T-cell (primary cell): ENCODE measurements at regions not wholly inside any gene's neighbourhood (a gene's known extent, or its start where the extent isn't known, plus 50 kb on each side); places are given as distances from the start of the nearest gene placed in this dataset.

Experiments used
- ATAC-seq, 4 experiments: fragments of 200-7000 bp in 3 of 4; fragments of 150-1000 bp in 1 of 4; cut with Tn5 transposase; replicated peaks in 1 of 4; 1 replicate in 3 of 4; 2 replicates in 1 of 4; pipeline ENCODE4 v1.10.0; 2021; ENCODE audit warnings: moderate library complexity in 3 of 4, mild to moderate bottlenecking in 2 of 4, moderate number of reproducible peaks in 1 of 4
- CTCF ChIA-PET, 2 donors: fragments of 300-600 bp; sonication (Branson Sonifier 250); formaldehyde crosslinking; loops; one replicate each; lab custom pipeline; 2022; ENCODE audit warnings: antibody characterized with exemption in 2 of 2; lab: Charles Lee
- POLR2A ChIA-PET, 2 donors: fragments of 300-600 bp; sonication (Branson Sonifier 250); formaldehyde crosslinking; loops; one replicate each; lab custom pipeline; 2022; ENCODE audit warnings: antibody characterized with exemption in 2 of 2; lab: Charles Lee
- DNase-seq, 35 experiments: peaks; one replicate each; pipeline versions ENCODE4 v3.0.0 to v3.0.0-alpha.2; 2013 to 2023
- H3K27ac ChIP-seq: one replicate; pipeline ENCODE4 v1.5.1; 2013; ENCODE audit warnings: low read length
- H3K27me3 ChIP-seq, 2 experiments: replicated peaks in 1 of 2; 1 replicate in 1 of 2; 2 replicates in 1 of 2; pipeline versions ENCODE4 v1.6.1 to v1.7.0; 2013; ENCODE audit warnings: low read length in 1 of 2, mixed read lengths in 1 of 2; ENCODE audit not compliant: control insufficient read depth in 2 of 2, insufficient read depth in 2 of 2; ENCODE audit errors: extremely low read depth in 1 of 2
- H3K36me3 ChIP-seq, 2 donors: 1 replicate in 1 of 2; 2 replicates in 1 of 2; pipeline versions ENCODE4 v1.6.1 to v1.7.0; 2013; ENCODE audit warnings: low read length in 1 of 2; ENCODE audit not compliant: control insufficient read depth in 2 of 2, insufficient read depth in 1 of 2; ENCODE audit errors: extremely low read depth in 1 of 2
- H3K4me1 ChIP-seq, 2 experiments: 1 replicate in 1 of 2; 2 replicates in 1 of 2; pipeline versions ENCODE4 v1.6.1 to v1.7.0; 2013; ENCODE audit warnings: low read length in 2 of 2, mixed read lengths in 1 of 2; ENCODE audit not compliant: insufficient read depth in 2 of 2, control insufficient read depth in 1 of 2; ENCODE audit errors: extremely low read depth in 1 of 2
- H3K4me3 ChIP-seq, 2 donors: 1 replicate in 1 of 2; 2 replicates in 1 of 2; pipeline versions ENCODE4 v1.5.1 to v1.7.0; 2013; ENCODE audit warnings: mild to moderate bottlenecking in 2 of 2, low read length in 1 of 2, moderate library complexity in 1 of 2; ENCODE audit not compliant: control insufficient read depth in 1 of 2; ENCODE audit errors: extremely low read depth in 1 of 2
- H3K9me3 ChIP-seq: 2 replicates; pipeline ENCODE4 v1.7.0; 2013
- H3K27ac Mint-ChIP-seq, 2 donors: one replicate each; pipeline ENCODE4 v1.8.0; 2020 to 2021; ENCODE audit warnings: mild to moderate bottlenecking in 2 of 2, mixed read lengths in 2 of 2
- H3K27me3 Mint-ChIP-seq, 2 donors: one replicate each; pipeline ENCODE4 v1.8.0; 2021 to 2022; ENCODE audit warnings: mixed read lengths in 2 of 2
- H3K36me3 Mint-ChIP-seq: one replicate; pipeline ENCODE4 v1.8.0; 2021; ENCODE audit warnings: mixed read lengths
- H3K4me1 Mint-ChIP-seq, 3 donors: one replicate each; pipeline ENCODE4 v1.8.0; 2020 to 2022; ENCODE audit warnings: mixed read lengths in 3 of 3, mild to moderate bottlenecking in 1 of 3
- H3K4me3 Mint-ChIP-seq, 3 donors: one replicate each; pipeline ENCODE4 v1.8.0; 2020 to 2022; ENCODE audit warnings: mild to moderate bottlenecking in 3 of 3, mixed read lengths in 3 of 3, moderate library complexity in 3 of 3
- H3K9me3 Mint-ChIP-seq, 3 donors: one replicate each; pipeline ENCODE4 v1.8.0; 2020 to 2022; ENCODE audit warnings: mixed read lengths in 3 of 3
- WGBS: methylation state at CpG from one replicate; pipeline ENCODE4 v1.1.5; 2013; ENCODE audit warnings: missing lambda C conversion rate; ENCODE audit not compliant: insufficient coverage; 5-methylcytosine and 5-hydroxymethylcytosine counted together

DNA sequence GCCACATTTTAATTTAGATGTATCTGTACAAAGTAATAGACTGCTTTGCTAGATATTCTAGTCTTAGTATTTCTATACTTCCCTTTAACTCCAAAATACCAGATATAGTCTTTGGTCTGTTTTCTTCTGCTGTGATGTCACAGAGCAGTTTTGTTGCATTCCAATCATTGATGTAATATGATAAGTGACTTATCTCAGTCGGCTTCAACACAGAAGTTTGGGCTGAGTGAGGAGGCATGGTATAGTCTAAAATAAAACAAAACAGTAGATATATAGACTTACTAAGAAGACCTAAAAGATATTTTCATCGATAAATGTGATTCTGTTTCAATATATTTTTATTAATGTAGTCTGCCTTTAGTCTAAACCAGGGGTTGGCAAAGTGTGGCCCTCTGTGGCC, 169.9 kb downstream of the DCK start:
- H3K4me1 ChIP-seq = no peaks in the 10 kb centered on the region
- CTCF ChIA-PET = no interaction called here
- no peaks in the 10 kb centered on the region for H3K36me3 ChIP-seq

DNA sequence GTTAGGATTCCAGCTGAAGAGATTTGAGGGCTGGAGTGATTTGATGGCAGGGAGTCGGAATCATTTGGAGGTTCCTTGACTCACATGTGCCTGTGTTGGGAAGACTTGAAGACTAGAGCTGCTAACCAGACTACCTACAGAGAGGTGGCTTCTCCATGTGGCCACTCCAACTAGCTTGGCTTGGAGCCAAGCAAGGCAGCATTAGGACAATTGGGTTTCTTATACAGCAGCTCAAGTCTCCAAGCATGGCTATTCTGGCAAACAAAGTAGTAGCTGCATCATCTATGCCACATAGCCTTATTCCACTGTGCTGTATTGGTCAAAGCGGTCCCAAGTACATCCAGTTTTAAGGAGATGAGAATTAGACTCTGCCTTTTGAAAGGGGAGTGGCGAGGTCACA, 171.7 kb upstream of the SLC4A4 start:
- WGBS = 67% methylated on average over 2 of the region's 3 CpGs
- H3K36me3 ChIP-seq = no peaks in the 10 kb centered on the region

More for the DNA sequence above, 169.9 kb downstream of the DCK start:
- H3K27me3 Mint-ChIP-seq = peaks cover 9 to 15% of the 10 kb centered on the region in 2 donors
- no peak overlapping the region for H3K27ac ChIP-seq
- no peak for DNase-seq
- H3K36me3 Mint-ChIP-seq = no peaks in the 10 kb centered on the region
- no CpG with 5 or more reads among the region's 2 CpGs for WGBS
- H3K9me3 ChIP-seq = no peaks in the 10 kb centered on the region
- H3K4me3 ChIP-seq = no peak overlapping the region
- no peaks in the 10 kb centered on the region for H3K27me3 ChIP-seq
- H3K4me1 Mint-ChIP-seq = no peaks in the 10 kb centered on the region
- H3K4me3 Mint-ChIP-seq = no peak overlapping the region
- no peak overlapping the region for H3K27ac Mint-ChIP-seq
- no peaks in the 10 kb centered on the region for H3K9me3 Mint-ChIP-seq
- ATAC-seq = no peak
- POLR2A ChIA-PET = no interaction called here

DNA sequence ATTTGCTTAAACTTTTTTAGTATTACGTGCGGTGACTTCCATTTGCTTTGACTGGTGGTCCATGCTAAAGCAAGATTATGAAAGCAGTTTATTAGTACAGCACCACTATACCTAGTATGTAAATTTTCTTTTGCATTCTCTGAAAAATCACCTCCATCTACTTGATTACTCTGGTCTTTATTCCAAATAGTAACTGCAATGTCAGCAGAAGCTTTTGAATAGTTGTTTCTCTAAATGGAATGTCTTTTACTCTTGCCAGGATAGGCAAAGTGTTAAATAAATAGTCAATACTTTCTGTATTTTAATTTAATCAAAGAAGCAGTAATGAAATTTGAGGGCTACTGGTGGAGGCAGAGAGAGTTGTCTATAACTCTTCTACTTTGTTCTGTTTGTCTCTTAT, 167.2 kb upstream of the SLC4A4 start:
- CTCF ChIA-PET = no interaction called here
- no peak overlapping the region for H3K27ac Mint-ChIP-seq
- POLR2A ChIA-PET = no interaction called here

More for the DNA sequence above, 171.7 kb upstream of the SLC4A4 start:
- H3K27ac Mint-ChIP-seq = no peak overlapping the region
- ChIA-PET POLR2A (no interaction called here), CTCF (no interaction called here)
- H3K27me3 Mint-ChIP-seq = peaks cover 0 to 10% of the 10 kb centered on the region in 2 donors
- H3K9me3 Mint-ChIP-seq = no peaks in the 10 kb centered on the region
- Histone ChIP-seq H3K27ac (no peak overlapping the region), H3K27me3 (no peaks in the 10 kb centered on the region), H3K9me3 (no peaks in the 10 kb centered on the region), H3K4me1 (no peaks in the 10 kb centered on the region), H3K4me3 (no peak overlapping the region)
- H3K4me1 Mint-ChIP-seq = no peaks in the 10 kb centered on the region
- no peak for ATAC-seq
- H3K36me3 Mint-ChIP-seq = no peaks in the 10 kb centered on the region
- H3K4me3 Mint-ChIP-seq = no peak overlapping the region
- DNase-seq = no peak

DNA sequence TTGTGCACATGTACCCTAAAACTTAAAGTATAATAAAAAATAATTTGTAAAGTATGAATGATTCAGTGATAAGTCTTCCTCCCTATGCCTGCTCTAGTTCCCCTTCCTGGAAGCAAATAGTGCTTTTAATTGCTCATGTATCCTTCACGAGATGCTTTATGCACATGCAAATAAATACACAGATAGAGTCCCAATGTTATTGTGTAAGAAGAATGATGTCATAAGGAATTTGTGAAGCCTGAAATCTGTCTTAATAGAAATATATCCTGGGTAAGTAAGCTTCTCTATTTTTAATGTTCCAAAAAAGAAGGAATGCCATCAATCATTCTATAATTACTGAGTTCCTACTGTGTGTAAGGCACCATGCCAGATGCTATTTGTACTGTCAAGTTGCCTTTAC, 157.5 kb upstream of the SLC4A4 start:
- no peaks in the 10 kb centered on the region for H3K9me3 Mint-ChIP-seq
- ChIA-PET POLR2A (no interaction called here), CTCF (no interaction called here)
- no CpG with 5 or more reads among the region's 1 CpG for WGBS
- peaks cover 2% of the 10 kb centered on the region in 2 experiments for H3K27me3 ChIP-seq
- H3K36me3 ChIP-seq = no peaks in the 10 kb centered on the region
- no peaks in the 10 kb centered on the region for H3K36me3 Mint-ChIP-seq
- no peak overlapping the region for H3K4me3 ChIP-seq
- no peak for ATAC-seq
- H3K4me1 ChIP-seq = peaks cover 2% of the 10 kb centered on the region in 2 experiments
- H3K4me3 Mint-ChIP-seq = no peak overlapping the region
- no peak overlapping the region for H3K27ac Mint-ChIP-seq
- peaks cover 20 to 24% of the 10 kb centered on the region in 2 donors for H3K27me3 Mint-ChIP-seq
- no peak for DNase-seq
- peaks cover 12 to 16% (median 15%) of the 10 kb centered on the region in 3 donors for H3K4me1 Mint-ChIP-seq
- H3K27ac ChIP-seq = no peak overlapping the region
- H3K9me3 ChIP-seq = no peaks in the 10 kb centered on the region

More for the DNA sequence above, 167.2 kb upstream of the SLC4A4 start:
- Mint-ChIP-seq H3K27me3 (peaks cover 4 to 15% of the 10 kb centered on the region in 2 donors), H3K4me3 (no peak overlapping the region), H3K9me3 (no peaks in the 10 kb centered on the region), H3K4me1 (no peaks in the 10 kb centered on the region), H3K36me3 (no peaks in the 10 kb centered on the region)
- Histone ChIP-seq H3K9me3 (no peaks in the 10 kb centered on the region), H3K36me3 (no peaks in the 10 kb centered on the region), H3K4me3 (no peak overlapping the region), H3K4me1 (no peaks in the 10 kb centered on the region), H3K27me3 (peaks cover 0 to 3% of the 10 kb centered on the region in 2 experiments), H3K27ac (no peak overlapping the region)
- DNase-seq (no peak), ATAC-seq (no peak)
- WGBS = no CpG with 5 or more reads among the region's 2 CpGs

DNA sequence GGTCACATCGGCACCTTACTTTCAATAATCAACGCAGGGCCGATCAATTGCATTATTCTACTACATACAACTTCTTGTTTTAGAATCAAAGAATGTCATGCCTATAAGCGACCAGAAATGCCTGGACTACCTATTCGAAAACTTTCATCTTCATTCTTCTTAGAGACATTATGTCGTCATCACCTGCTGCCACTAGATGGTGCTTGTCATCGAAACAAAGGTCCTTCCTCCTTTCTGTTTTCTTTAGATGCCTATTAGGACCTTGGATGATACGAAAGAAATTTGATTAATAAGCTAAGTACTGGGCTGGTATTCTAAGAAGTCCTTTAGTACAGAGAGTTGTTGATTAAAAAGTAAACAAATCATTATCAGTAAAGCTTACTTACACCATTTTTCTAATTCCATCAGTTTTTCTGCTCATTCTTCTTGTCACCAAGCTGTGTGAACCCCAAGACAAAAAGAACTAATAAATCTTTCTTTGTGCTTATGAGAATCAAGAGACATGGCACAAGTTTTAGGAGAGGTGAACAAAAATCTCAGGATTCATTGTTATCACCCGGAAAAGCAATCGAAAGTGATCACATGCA, 154.5 kb upstream of the SLC4A4 start:
- no peaks in the 10 kb centered on the region for H3K36me3 ChIP-seq
- H3K4me3 Mint-ChIP-seq = no peak overlapping the region
- no peaks in the 10 kb centered on the region for H3K9me3 ChIP-seq
- no peak overlapping the region for H3K4me3 ChIP-seq
- peaks cover 9 to 16% of the 10 kb centered on the region in 2 experiments for H3K4me1 ChIP-seq
- ChIA-PET POLR2A (no interaction called here), CTCF (interaction anchor here (0.5 to 1.7 kb wide), 14 partner anchors 10 to 282 kb away, joined by 3 to 9 read pairs (median 4); partner anchors contain the start of genes DCK (in 1 of the 2) and MOB1B (in 1 of the 2))
- WGBS = 8% methylated on average over 4 of the region's 10 CpGs
- DNase-seq = peak in 23 of 35 experiments; percentile 8 to 73 (median 27)
- H3K9me3 Mint-ChIP-seq = no peaks in the 10 kb centered on the region
- peaks cover 32 to 39% of the 10 kb centered on the region in 2 donors for H3K27me3 Mint-ChIP-seq
- peaks cover 7 to 12% of the 10 kb centered on the region in 2 experiments for H3K27me3 ChIP-seq
- H3K4me1 Mint-ChIP-seq = peaks cover 27 to 34% (median 31%) of the 10 kb centered on the region in 3 donors
- no peak overlapping the region for H3K27ac ChIP-seq
- no peaks in the 10 kb centered on the region for H3K36me3 Mint-ChIP-seq
- ATAC-seq = peak in 2 of 4 experiments; percentile 31 to 47
- H3K27ac Mint-ChIP-seq = no peak overlapping the region

DNA sequence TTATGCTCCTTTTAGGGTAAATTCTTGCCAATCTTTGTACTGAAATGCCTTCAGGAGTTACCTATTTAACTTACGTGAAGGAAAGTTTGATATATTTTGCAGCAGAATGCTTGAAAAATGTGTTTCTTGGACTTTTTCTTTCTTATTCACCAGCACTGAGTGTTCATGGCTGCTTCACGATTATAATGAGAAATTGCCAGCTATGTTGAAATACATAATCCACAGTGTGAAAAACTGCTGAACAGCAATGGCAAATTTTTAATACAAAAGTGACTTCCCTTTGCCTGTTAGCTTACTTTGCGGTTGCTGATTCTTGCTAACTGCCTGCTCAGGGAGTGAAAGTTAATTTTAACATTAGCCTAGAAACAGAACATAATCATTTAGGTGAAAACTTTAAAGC, 153.8 kb upstream of the SLC4A4 start:
- Histone ChIP-seq H3K9me3 (no peaks in the 10 kb centered on the region), H3K36me3 (no peaks in the 10 kb centered on the region), H3K27ac (no peak overlapping the region), H3K27me3 (peaks cover 7 to 12% of the 10 kb centered on the region in 2 experiments), H3K4me3 (no peak overlapping the region), H3K4me1 (peaks cover 9 to 16% of the 10 kb centered on the region in 2 experiments)
- Mint-ChIP-seq H3K27ac (no peak overlapping the region), H3K4me3 (no peak overlapping the region), H3K9me3 (no peaks in the 10 kb centered on the region), H3K36me3 (no peaks in the 10 kb centered on the region), H3K4me1 (peaks cover 27 to 34% (median 32%) of the 10 kb centered on the region in 3 donors), H3K27me3 (peaks cover 39% of the 10 kb centered on the region in 2 donors)
- ATAC-seq (no peak), DNase-seq (no peak)
- CTCF ChIA-PET = interaction anchor here (0.5 to 1.7 kb wide), 12 partner anchors 9 to 1148 kb away, joined by 3 to 9 read pairs (median 4); partner anchors contain the start of gene DCK (in 1 of the 2)
- POLR2A ChIA-PET = interaction anchor here in 1 of 2 donors (0.7 kb wide), 1 partner anchor 19 kb away, joined by 3 read pairs; no protein-coding TSS in a partner anchor
- no CpG with 5 or more reads among the region's 3 CpGs for WGBS
